GM12891 (cell line): ENCODE measurements at regions not wholly inside any gene's neighbourhood (a gene's known extent, or its start where the extent isn't known, plus 50 kb on each side); places are given as distances from the start of the nearest gene placed in this dataset.

Source experiments
- DNase-seq: peaks from one replicate; pipeline ENCODE4 v3.0.0; 2011; ENCODE audit warnings: low spot score; ENCODE audit not compliant: insufficient read length
- FAIRE-seq: peaks from 2 replicates; lab custom pipeline; 2011; peaks lifted over from hg19 to GRCh38; lab: Jason Lieb, UNC
- PAX5 ChIP-seq: IDR thresholded peaks from 2 replicates; pipeline ENCODE4 v1.6.1; 2011; ENCODE audit warnings: low read length, moderate library complexity, mild to moderate bottlenecking; ENCODE audit not compliant: insufficient read depth, severe bottlenecking
- POLR2A ChIP-seq: IDR thresholded peaks from 2 replicates; pipeline ENCODE4 v1.6.1; 2011; ENCODE audit warnings: low read depth, low read length, control low read depth
- POLR2AphosphoS5 ChIP-seq: IDR thresholded peaks from 2 replicates; pipeline ENCODE4 v1.6.1; 2011; ENCODE audit warnings: low read depth, low read length, control low read depth
- POU2F2 ChIP-seq: IDR thresholded peaks from 2 replicates; pipeline ENCODE4 v1.6.1; 2011; ENCODE audit warnings: low read depth, mild to moderate bottlenecking, control low read depth, low read length, moderate library complexity
- SPI1 ChIP-seq: IDR thresholded peaks from 2 replicates; pipeline ENCODE4 v1.6.1; 2011; ENCODE audit warnings: low read depth, low read length, control low read depth
- TAF1 ChIP-seq: IDR thresholded peaks from 2 replicates; pipeline ENCODE4 v1.6.1; 2011; ENCODE audit warnings: low read depth, low read length, control low read depth

- DNase-seq (no peak), FAIRE-seq (no peak)
Observed at GRCh38 chr11:72511393-72512047, 77.2 kb upstream of the CLPB start.

GRCh38 chr11:72507050-72507449, 72.7 kb upstream of the CLPB start:
- FAIRE-seq (no peak), DNase-seq (no peak)
- TF ChIP-seq TAF1, result no peak
- TF ChIP-seq SPI1, result no peak
- no peak for TF ChIP-seq POLR2A
- TF ChIP-seq POLR2AphosphoS5, result no peak
- no peak for TF ChIP-seq POU2F2
- TF ChIP-seq PAX5, result no peak

More at GRCh38 chr11:72511393-72512047, 77.2 kb upstream of the CLPB start:
- no peak for TF ChIP-seq PAX5
- TF ChIP-seq SPI1, result no peak
- no peak for TF ChIP-seq POLR2A
- TF ChIP-seq POLR2AphosphoS5, result no peak
- TF ChIP-seq POU2F2, result no peak
- no peak for TF ChIP-seq TAF1

DNA sequence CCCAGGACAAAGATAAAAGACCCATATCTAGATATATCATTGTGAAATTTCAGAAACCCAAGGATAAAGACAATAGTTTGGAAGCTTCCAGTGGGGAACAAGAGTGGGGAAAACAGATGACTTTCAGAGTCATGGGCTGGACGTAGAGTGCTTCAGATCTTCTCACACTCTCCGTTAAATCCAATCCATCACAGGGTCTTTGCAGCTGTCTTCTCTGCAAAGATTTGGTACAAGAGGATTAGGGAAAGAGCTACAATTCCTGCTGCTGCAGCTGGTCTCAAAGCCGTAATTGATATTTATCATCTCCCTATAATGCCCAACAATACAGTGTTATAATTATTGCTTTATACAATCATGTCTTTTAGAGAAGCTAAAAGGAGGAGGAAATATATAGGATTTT, 63.4 kb upstream of the CLPB start:
- DNase-seq, result no peak
- TF ChIP-seq POU2F2, result no peak
- no peak for TF ChIP-seq TAF1
- TF ChIP-seq PAX5, result no peak
- TF ChIP-seq POLR2AphosphoS5, result no peak
- no peak for TF ChIP-seq POLR2A
- TF ChIP-seq SPI1, result no peak
- FAIRE-seq, result no peak

- TF ChIP-seq POU2F2 (no peak), POLR2A (no peak), POLR2AphosphoS5 (no peak), TAF1 (no peak), SPI1 (no peak), PAX5 (no peak)
- FAIRE-seq (no peak), DNase-seq (no peak)
Observed at GRCh38 chr11:72494109-72494429, 59.7 kb upstream of the CLPB start.

DNA sequence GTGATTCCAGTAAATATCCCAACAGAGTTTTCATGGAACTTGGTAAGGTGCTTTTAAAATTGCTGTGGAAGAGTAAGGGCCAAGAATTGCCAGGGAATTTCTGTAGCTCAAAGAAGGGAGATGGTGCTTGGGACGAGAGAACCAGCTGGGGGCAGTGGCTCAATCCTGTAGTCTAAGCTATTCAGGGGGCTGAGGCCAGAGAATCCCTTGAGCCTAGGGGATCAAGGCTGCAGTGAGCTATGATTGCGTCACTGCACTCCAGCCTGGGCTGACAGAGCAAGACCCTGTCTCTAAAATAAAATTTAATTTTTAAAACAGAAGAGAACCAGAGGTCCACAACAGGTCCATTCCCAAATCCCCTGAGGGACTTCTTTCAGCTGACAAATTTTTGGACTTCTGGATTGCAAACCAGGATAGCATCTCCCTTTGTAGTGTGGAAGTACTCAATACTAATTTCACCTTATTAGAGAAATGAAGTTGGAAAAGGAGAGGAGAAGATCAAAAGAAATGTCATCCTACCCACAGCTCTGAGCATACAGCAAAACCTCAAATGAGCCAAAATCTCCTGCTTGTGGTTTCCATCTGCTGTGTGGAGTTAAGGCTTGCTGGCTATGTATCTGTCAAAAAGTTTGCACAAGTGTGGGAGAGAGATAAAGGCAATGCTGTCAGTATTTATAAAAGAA, 59.2 kb upstream of the CLPB start:
- no peak for DNase-seq
- no peak for FAIRE-seq
- TF ChIP-seq SPI1 (no peak), TAF1 (no peak), PAX5 (no peak), POLR2AphosphoS5 (no peak)

DNA sequence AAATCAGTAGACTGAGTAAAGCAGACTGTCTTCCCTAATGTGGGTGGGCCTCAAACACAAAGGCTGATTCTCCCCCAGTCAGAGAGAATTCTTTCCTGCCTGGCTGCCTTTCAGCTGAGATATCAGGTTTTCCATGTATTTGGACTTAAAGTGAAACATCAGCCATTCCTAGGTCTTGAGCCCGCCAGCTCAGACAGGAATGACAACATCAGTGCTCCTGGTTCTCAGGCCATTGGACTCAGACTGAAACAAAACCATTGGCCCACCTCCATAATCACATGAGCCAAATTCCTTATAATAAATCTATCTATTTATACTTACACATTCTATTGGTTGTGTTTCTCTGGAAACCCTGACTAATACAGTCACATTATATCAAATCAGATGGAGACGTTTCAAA, 56.7 kb upstream of the CLPB start:
- no peak for FAIRE-seq
- no peak for DNase-seq
- TF ChIP-seq SPI1, result no peak
- no peak for TF ChIP-seq POU2F2
- no peak for TF ChIP-seq TAF1
- no peak for TF ChIP-seq POLR2AphosphoS5
- no peak for TF ChIP-seq PAX5
- no peak for TF ChIP-seq POLR2A
